ENCODE measurements at regions not wholly inside any gene's neighbourhood (a gene's known extent, or its start where the extent isn't known, plus 50 kb on each side); places are given as distances from the start of the nearest gene placed in this dataset.

DNA sequence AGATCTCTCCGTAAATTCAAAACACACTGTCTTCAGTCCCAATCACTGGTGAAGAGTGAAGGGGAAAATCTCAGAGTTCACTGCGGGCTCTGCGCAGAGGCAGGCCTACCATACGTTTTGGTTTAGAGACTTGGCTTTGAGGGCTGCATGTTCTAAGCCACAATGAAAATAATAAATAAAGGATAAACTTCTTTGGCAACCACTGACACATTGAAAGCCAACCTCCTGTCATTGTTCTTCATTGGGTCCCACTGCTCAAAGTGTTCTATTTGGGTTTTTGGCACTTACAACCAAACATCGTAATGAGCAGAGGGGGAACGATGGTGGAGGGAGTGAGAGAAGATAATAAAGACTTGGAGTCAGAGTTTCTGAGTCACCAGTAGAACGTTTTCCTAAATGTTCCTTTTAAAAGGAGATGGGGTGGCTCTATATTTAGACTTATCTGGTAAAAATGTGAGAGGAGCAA lies 472.9 kb downstream of the SOX6 start:
- no peak for TF ChIP-seq POLR2AphosphoS5 (IDR thresholded peaks at IDR 0.05)
- TF ChIP-seq, protein P1, sequence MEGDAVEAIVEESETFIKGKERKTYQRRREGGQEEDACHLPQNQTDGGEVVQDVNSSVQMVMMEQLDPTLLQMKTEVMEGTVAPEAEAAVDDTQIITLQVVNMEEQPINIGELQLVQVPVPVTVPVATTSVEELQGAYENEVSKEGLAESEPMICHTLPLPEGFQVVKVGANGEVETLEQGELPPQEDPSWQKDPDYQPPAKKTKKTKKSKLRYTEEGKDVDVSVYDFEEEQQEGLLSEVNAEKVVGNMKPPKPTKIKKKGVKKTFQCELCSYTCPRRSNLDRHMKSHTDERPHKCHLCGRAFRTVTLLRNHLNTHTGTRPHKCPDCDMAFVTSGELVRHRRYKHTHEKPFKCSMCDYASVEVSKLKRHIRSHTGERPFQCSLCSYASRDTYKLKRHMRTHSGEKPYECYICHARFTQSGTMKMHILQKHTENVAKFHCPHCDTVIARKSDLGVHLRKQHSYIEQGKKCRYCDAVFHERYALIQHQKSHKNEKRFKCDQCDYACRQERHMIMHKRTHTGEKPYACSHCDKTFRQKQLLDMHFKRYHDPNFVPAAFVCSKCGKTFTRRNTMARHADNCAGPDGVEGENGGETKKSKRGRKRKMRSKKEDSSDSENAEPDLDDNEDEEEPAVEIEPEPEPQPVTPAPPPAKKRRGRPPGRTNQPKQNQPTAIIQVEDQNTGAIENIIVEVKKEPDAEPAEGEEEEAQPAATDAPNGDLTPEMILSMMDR (IDR thresholded peaks at IDR 0.05) = no peak
